NT2/D1 (cell line): ENCODE measurements at regions not wholly inside any gene's neighbourhood (a gene's known extent, or its start where the extent isn't known, plus 50 kb on each side); places are given as distances from the start of the nearest gene placed in this dataset.

Experiments used
- DNase-seq: peaks from one replicate; pipeline ENCODE4 v3.0.0-alpha.2; 2011; ENCODE audit warnings: low read depth, low spot score
- H3K27me3 ChIP-seq: 2 replicates; pipeline ENCODE4 v1.6.0; 2011; ENCODE audit warnings: mild to moderate bottlenecking; ENCODE audit not compliant: insufficient read length, insufficient read depth
- H3K36me3 ChIP-seq: 2 replicates; pipeline ENCODE4 v1.6.1; 2011; ENCODE audit warnings: mild to moderate bottlenecking, low read length, mixed read lengths; ENCODE audit not compliant: insufficient read depth, insufficient read length
- H3K4me1 ChIP-seq: 2 replicates; pipeline ENCODE4 v1.5.1; 2011; ENCODE audit not compliant: insufficient read depth, insufficient read length
- H3K4me3 ChIP-seq: 2 replicates; pipeline ENCODE4 v1.5.1; 2011; ENCODE audit warnings: low read depth; ENCODE audit not compliant: insufficient read length
- H3K9ac ChIP-seq: 2 replicates; pipeline ENCODE4 v1.6.0; 2011; ENCODE audit warnings: low read depth; ENCODE audit not compliant: insufficient read length
- H3K9me3 ChIP-seq: 2 replicates; pipeline ENCODE4 v1.5.1; 2011; ENCODE audit warnings: mild to moderate bottlenecking, low read length; ENCODE audit not compliant: insufficient read depth
- SUZ12 ChIP-seq: IDR thresholded peaks from 2 replicates; pipeline ENCODE4 v1.6.1; 2011; ENCODE audit not compliant: insufficient read length, insufficient read depth; ENCODE audit errors: extremely low read depth
- YY1 ChIP-seq: IDR thresholded peaks from 2 replicates; pipeline ENCODE4 v1.6.1; 2011; ENCODE audit not compliant: insufficient read length, insufficient read depth
- ZNF274 ChIP-seq: IDR thresholded peaks from 2 replicates; pipeline ENCODE4 v1.6.1; 2011; ENCODE audit warnings: mild to moderate bottlenecking, low read depth, low read length

GRCh38 chr16:7997966-7998365 is 592.3 kb downstream of the TMEM114 start:
- no peaks in the 10 kb centered on the region for H3K27me3 ChIP-seq

GRCh38 chr16:7992616-7993015 is 597.7 kb downstream of the TMEM114 start:
- Histone ChIP-seq H3K4me3 (no peak overlapping the region), H3K9me3 (no peaks in the 10 kb centered on the region), H3K27me3 (no peaks in the 10 kb centered on the region), H3K36me3 (no peaks in the 10 kb centered on the region), H3K4me1 (no peaks in the 10 kb centered on the region), H3K9ac (no peak overlapping the region)
- TF ChIP-seq ZNF274 = no peak
- TF ChIP-seq SUZ12 = no peak
- no peak for TF ChIP-seq YY1
- no peak for DNase-seq

More at GRCh38 chr16:7997966-7998365, 592.3 kb downstream of the TMEM114 start:
- no peak overlapping the region for H3K4me3 ChIP-seq
- no peak overlapping the region for H3K9ac ChIP-seq
- no peaks in the 10 kb centered on the region for H3K4me1 ChIP-seq
- TF ChIP-seq SUZ12 (no peak), ZNF274 (no peak), YY1 (no peak)
- H3K36me3 ChIP-seq = no peaks in the 10 kb centered on the region
- no peak for DNase-seq
- H3K9me3 ChIP-seq = no peaks in the 10 kb centered on the region

DNA sequence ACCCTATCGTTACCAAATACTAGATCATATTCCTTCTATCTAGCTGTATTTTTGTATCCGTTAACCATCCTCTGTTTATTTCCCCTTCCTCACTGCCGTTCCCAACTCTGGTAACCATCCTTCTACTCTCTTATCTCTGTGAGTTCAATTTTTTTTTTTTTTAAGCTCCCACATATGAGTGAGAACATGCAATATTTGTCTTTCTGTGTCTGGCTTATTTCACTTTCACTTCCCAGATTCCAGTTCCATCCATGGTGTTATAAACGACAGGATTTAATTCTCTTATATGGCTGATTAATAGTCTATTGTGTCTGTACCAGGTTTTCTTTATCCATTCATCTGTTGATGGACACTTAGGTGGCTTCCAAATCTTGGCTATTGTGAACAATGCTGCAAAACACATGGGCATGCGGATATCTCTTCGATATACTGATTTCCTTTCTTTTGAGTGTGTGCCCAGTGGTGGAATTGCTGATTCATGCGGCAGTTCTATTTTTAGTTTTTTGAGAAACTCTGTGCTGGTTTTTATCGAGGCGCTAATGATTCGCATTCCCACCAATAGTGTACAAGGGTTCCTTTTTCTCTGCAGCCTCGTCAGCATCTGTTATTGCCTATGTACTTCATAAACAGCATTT is 599.6 kb downstream of the TMEM114 start:
- no peak for TF ChIP-seq ZNF274
- TF ChIP-seq YY1 = no peak
- TF ChIP-seq SUZ12 = no peak
- Histone ChIP-seq H3K36me3 (no peaks in the 10 kb centered on the region), H3K27me3 (no peaks in the 10 kb centered on the region), H3K4me1 (no peaks in the 10 kb centered on the region), H3K9me3 (no peaks in the 10 kb centered on the region), H3K4me3 (no peak overlapping the region), H3K9ac (no peak overlapping the region)
- DNase-seq = no peak

DNA sequence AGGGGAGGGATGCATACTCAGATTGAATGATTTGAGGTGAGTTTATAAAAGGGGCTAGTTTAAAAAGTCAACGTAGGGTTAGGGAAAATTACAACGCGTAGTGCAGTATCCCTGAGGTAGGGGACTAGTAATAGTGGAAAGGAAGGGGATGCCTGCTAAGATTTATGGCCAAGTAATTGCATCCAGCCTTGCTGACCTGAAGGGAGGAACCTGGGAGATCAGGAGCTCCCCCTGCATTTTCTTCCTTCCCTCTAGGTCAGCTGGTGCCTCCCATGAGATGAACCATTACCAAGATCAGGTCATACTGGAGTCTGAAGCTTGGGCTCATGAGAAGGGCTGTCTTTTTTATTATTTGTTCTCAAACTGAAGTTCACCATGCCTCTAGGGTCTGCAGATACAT is 606.6 kb downstream of the TMEM114 start:
- H3K4me1 ChIP-seq = no peaks in the 10 kb centered on the region
- TF ChIP-seq YY1 (no peak), ZNF274 (no peak), SUZ12 (no peak)
- H3K4me3 ChIP-seq = no peak overlapping the region
- no peaks in the 10 kb centered on the region for H3K36me3 ChIP-seq
- no peaks in the 10 kb centered on the region for H3K9me3 ChIP-seq
- H3K27me3 ChIP-seq = no peaks in the 10 kb centered on the region
- DNase-seq = no peak
- no peak overlapping the region for H3K9ac ChIP-seq

GRCh38 chr16:7980133-7980483 is 610.2 kb downstream of the TMEM114 start:
- Histone ChIP-seq H3K27me3 (no peaks in the 10 kb centered on the region), H3K36me3 (no peaks in the 10 kb centered on the region), H3K4me1 (no peaks in the 10 kb centered on the region), H3K4me3 (no peak overlapping the region), H3K9me3 (no peaks in the 10 kb centered on the region), H3K9ac (no peak overlapping the region)
- TF ChIP-seq ZNF274 (no peak), YY1 (no peak), SUZ12 (no peak)
- no peak for DNase-seq

GRCh38 chr16:7979448-7980132 is 610.7 kb downstream of the TMEM114 start:
- Histone ChIP-seq H3K4me1 (no peaks in the 10 kb centered on the region), H3K9me3 (no peaks in the 10 kb centered on the region), H3K4me3 (no peak overlapping the region), H3K36me3 (no peaks in the 10 kb centered on the region), H3K9ac (no peak overlapping the region), H3K27me3 (no peaks in the 10 kb centered on the region)
- no peak for TF ChIP-seq YY1
- TF ChIP-seq ZNF274 = no peak
- no peak for TF ChIP-seq SUZ12
- no peak for DNase-seq

DNA sequence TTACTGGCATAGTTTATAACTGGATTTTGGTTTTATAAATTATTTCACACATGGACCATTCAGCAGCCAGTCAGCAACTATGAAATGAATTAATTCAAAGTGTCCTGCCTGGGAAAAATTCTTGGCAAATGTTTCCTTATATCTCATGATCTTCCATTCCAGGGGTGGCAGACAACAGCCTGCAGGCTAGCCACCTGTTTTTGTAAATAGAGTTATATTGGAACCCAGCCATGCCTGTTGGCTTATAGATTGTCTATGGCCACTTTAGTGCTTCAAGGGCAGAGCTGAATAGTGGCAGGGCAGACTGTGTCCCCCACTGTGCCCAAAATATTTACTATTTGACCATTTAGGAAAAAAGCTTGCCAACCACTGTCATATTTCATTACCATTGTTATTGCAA is 613.7 kb downstream of the TMEM114 start:
- no peak for DNase-seq

More for the DNA sequence above, 613.7 kb downstream of the TMEM114 start:
- Histone ChIP-seq H3K27me3 (no peaks in the 10 kb centered on the region), H3K4me3 (no peak overlapping the region), H3K36me3 (no peaks in the 10 kb centered on the region), H3K9me3 (0 out of 2 replicates have a peak, but pooled peaks cover 5% of the 10 kb centered on the region), H3K4me1 (no peaks in the 10 kb centered on the region), H3K9ac (no peak overlapping the region)
- TF ChIP-seq SUZ12 (no peak), ZNF274 (no peak), YY1 (no peak)
